Right lobe of liver (tissue), 4 donors: ENCODE measurements at regions not wholly inside any gene's neighbourhood (a gene's known extent, or its start where the extent isn't known, plus 50 kb on each side); places are given as distances from the start of the nearest gene placed in this dataset.

Experiments
- POLR2A ChIP-seq: fragments of 450-650 bp; IDR thresholded peaks from one replicate; pipeline ENCODE4 v1.6.1; 2017; ENCODE audit warnings: antibody characterized with exemption, mild to moderate bottlenecking
- TF ChIP-seq, protein P1 (sequence below), 4 donors: fragments of 200-600 bp in 3 of 4; fragments of 450-650 bp in 1 of 4; IDR thresholded peaks; one replicate each; pipeline versions ENCODE4 v1.5.1 to v1.8.0; 2016 to 2022; ENCODE audit warnings: antibody characterized with exemption in 4 of 4, mild to moderate bottlenecking in 2 of 4
- donor health status: DM: no; HTN: no; CAD: no.
- donor health status: DM: no; HTN: no; CAD: no.
- donor health status: DM: no; HTN: yes; CAD: no.

DNA sequence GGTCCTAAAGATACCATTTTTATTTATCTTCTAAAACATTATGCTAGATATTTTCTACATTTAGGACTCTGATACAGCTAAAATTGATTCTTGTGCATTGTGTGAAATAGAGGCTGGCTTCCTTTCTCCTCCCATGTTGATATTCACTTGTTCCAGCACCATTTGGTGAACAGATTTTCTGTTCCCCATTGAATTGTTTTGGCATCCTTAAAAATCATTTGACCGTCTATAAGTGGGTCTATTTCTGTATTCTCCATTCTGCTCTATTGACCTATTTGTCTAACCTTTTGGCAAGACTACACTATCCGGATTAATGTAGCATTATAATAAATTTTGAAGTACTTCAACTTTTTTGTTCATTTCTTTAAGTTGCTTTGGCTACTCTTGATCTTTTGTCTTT, 2689.2 kb downstream of the PCDH9 start:
- TF ChIP-seq, protein P1, sequence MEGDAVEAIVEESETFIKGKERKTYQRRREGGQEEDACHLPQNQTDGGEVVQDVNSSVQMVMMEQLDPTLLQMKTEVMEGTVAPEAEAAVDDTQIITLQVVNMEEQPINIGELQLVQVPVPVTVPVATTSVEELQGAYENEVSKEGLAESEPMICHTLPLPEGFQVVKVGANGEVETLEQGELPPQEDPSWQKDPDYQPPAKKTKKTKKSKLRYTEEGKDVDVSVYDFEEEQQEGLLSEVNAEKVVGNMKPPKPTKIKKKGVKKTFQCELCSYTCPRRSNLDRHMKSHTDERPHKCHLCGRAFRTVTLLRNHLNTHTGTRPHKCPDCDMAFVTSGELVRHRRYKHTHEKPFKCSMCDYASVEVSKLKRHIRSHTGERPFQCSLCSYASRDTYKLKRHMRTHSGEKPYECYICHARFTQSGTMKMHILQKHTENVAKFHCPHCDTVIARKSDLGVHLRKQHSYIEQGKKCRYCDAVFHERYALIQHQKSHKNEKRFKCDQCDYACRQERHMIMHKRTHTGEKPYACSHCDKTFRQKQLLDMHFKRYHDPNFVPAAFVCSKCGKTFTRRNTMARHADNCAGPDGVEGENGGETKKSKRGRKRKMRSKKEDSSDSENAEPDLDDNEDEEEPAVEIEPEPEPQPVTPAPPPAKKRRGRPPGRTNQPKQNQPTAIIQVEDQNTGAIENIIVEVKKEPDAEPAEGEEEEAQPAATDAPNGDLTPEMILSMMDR (IDR thresholded peaks at IDR 0.05): no peak
- TF ChIP-seq POLR2A: no peak
